Fibroblast of upper back skin (primary cell): ENCODE measurements at regions not wholly inside any gene's neighbourhood (a gene's known extent, or its start where the extent isn't known, plus 50 kb on each side); places are given as distances from the start of the nearest gene placed in this dataset.

Experiments used
- DNase-seq: peaks from one replicate; pipeline ENCODE4 v3.0.0-alpha.2; 2013

GRCh38 chr3:72058493-72059081, 273.6 kb upstream of the PROK2 start:
- no peak for DNase-seq

GRCh38 chr3:72055436-72055835, 270.5 kb upstream of the PROK2 start:
- DNase-seq, result no peak

GRCh38 chr3:72054976-72055375, 270.0 kb upstream of the PROK2 start:
- DNase-seq, result no peak

GRCh38 chr3:72052841-72053409, 268.0 kb upstream of the PROK2 start:
- no peak for DNase-seq

- no peak for DNase-seq
Observed at GRCh38 chr3:72050771-72051170, 265.8 kb upstream of the PROK2 start.

- DNase-seq, result no peak
Observed at GRCh38 chr3:72050048-72050632, 265.2 kb upstream of the PROK2 start.

- no peak for DNase-seq
Observed at GRCh38 chr3:72049300-72049699, 264.4 kb upstream of the PROK2 start.

GRCh38 chr3:72048873-72049272, 263.9 kb upstream of the PROK2 start:
- DNase-seq, result no peak

- no peak for DNase-seq
Observed at GRCh38 chr3:72047221-72047871, 262.4 kb upstream of the PROK2 start.

- DNase-seq, result peak; percentile 65
Observed at GRCh38 chr3:72044231-72044855, 259.4 kb upstream of the PROK2 start.

GRCh38 chr3:72043204-72044133, 258.5 kb upstream of the PROK2 start:
- no peak for DNase-seq

GRCh38 chr3:72042397-72043203, 257.7 kb upstream of the PROK2 start:
- peak; percentile 96 for DNase-seq

GRCh38 chr3:72041511-72041910, 256.6 kb upstream of the PROK2 start:
- DNase-seq, result peak; percentile 35

GRCh38 chr3:72041076-72041475, 256.1 kb upstream of the PROK2 start:
- no peak for DNase-seq

- DNase-seq, result no peak
Observed at GRCh38 chr3:72039677-72040076, 254.7 kb upstream of the PROK2 start.

GRCh38 chr3:72036899-72037298, 252.0 kb upstream of the PROK2 start:
- peak; percentile 76 for DNase-seq

GRCh38 chr3:72035606-72036005, 250.7 kb upstream of the PROK2 start:
- DNase-seq, result no peak

- DNase-seq, result no peak
Observed at GRCh38 chr3:72034986-72035385, 250.0 kb upstream of the PROK2 start.

- no peak for DNase-seq
Observed at GRCh38 chr3:72033666-72034428, 248.9 kb upstream of the PROK2 start.

GRCh38 chr3:72032441-72033135, 247.6 kb upstream of the PROK2 start:
- no peak for DNase-seq
